OCI-LY7 (cell line): ENCODE measurements at regions not wholly inside any gene's neighbourhood (a gene's known extent, or its start where the extent isn't known, plus 50 kb on each side); places are given as distances from the start of the nearest gene placed in this dataset.

Source experiments
- CTCF ChIP-seq: fragments of 200-600 bp; sonication (generic); conservative IDR thresholded peaks from 2 replicates; pipeline ENCODE4 v1.5.1; 2014; ENCODE audit warnings: mild to moderate bottlenecking, antibody characterized with exemption, low read length, moderate library complexity, mixed read lengths
- EZH2phosphoT487 ChIP-seq: fragments of 200-600 bp; sonication (generic); IDR thresholded peaks from 2 replicates; pipeline ENCODE4 v1.6.1; 2018; ENCODE audit warnings: low read depth, borderline replicate concordance, mild to moderate bottlenecking, mixed run types, antibody characterized with exemption, low read length, moderate library complexity, mixed read lengths

GRCh38 chr9:129250786-129251185 is 72.7 kb upstream of the IER5L start:
- TF ChIP-seq CTCF (no peak), EZH2phosphoT487 (no peak)
